ENCODE measurements at regions not wholly inside any gene's neighbourhood (a gene's known extent, or its start where the extent isn't known, plus 50 kb on each side); places are given as distances from the start of the nearest gene placed in this dataset.
A peak's percentile ranks its signal among the peaks of the same experiment; 100 is the strongest.

GRCh38 chr21:31580866-31581276, 78.6 kb upstream of the SOD1 start:
- TF ChIP-seq CTCF (IDR thresholded peaks at IDR 0.05) (peak in 1 of 3 donors; percentile 54), POLR2A (IDR thresholded peaks at IDR 0.05) (no peak)

Measured in lower leg skin (tissue), 3 donors.